ENCODE measurements at regions not wholly inside any gene's neighbourhood (a gene's known extent, or its start where the extent isn't known, plus 50 kb on each side); places are given as distances from the start of the nearest gene placed in this dataset.
"Not testable (repeated sequence)": the region's sequence is repeated elsewhere in the genome, so short reads cannot be mapped to it uniquely, and the experiment has no call there.

DNA sequence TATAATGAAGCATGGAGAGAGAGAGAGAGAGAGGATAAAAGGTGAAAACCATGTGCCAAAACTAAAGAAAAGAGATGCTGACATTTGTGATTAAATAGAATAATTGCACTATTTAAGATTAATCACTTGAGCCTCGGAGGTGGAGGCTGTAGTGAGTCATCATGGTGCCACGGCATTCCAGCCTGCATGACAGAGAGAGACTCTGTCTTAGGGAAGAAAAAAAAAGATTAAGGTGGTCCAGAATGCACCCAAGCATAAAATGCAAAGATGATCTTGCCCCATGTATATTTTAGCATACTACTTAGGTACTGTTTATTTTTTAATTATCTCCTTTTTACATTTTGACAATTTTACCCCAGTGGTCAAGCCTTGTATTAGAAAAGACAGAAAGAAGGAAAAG, 742.5 kb downstream of the SPATA31A1 start:
- DNase-seq, ATAC-seq: not testable (repeated sequence)

DNA sequence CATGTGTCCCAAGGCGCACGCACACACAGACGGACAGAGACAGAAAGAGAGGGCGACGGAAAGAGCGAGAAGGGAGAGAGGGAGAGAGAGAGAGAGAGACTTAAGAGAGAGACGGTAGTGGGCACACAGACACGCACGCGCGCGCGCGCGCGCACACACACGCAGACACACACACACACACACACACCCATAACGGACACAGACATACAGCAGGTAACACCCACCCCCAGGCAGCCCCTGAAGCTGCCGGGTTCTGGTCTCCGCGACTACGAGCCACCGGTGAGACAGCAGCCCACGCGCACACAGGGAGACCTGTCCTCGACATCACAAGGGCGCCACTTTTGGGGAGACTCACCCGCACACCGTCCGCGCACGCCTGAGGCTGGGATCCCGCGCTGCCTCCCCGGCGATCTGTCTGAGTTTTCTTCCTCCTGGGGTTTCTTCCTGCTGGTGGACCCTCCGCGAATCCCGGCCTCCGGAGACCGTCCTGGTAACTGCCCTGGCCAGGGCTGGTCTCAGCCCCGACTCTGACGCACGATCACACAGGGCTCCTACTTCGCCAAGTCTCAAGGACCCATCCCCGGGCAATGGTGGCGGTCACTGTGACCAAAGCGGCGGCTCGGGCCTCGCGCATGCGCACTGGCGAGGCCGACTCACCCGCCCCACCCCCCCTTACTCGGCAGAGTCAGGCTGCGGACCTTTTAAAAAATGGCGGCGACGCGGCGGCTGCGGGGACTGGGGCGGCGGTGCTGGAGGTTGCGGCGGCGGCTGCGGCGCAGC, 750.7 kb downstream of the SPATA31A1 start:
- DNase-seq = peak; percentile 40

GRCh38 chr9:40106783-40107248, 751.3 kb downstream of the SPATA31A1 start:
- DNase-seq = peak; percentile 11
- ATAC-seq = not testable (repeated sequence)

More for the DNA sequence above, 750.7 kb downstream of the SPATA31A1 start:
- ATAC-seq = not testable (repeated sequence)

DNA sequence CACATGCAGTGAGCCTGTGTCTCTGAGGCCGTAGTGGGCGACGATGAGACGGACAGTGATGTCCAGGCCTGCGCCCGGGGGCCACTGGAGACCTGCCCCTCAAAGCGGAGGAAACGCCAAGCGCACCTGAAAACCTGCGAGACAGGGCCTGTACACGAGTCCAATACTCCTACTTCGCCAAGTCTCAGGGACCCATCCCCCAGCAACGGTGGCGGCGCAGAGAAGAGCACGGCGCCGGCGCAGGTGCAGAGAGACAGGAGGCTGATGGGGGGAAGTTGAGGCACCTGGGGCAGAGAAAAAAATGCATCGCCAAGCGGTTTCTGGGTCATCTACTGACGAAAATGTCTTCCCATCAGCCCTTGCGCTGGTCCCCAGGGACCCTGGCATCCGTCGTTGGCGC, 751.8 kb downstream of the SPATA31A1 start:
- not testable (repeated sequence) for DNase-seq, ATAC-seq

DNA sequence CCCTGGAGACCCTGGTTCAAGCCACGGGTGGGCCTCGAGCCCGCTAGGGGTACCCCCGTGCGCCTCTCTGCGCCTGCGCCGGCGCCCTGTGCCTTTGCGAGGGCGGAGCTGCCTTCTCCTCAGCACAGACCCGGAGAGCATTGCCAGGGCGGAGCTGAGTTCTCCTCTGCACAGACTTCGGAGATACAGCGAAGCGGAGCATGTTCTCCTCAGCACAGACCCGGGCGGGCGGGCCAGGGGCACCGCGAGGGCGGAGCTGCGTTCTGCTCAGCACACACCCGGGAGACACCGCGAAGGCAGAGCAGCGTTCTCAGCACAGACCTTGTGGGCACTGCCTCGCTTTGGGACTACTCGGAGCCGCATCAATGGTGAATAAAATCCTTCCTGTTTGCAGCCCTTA, 753.0 kb downstream of the SPATA31A1 start:
- ATAC-seq, DNase-seq: not testable (repeated sequence)

GRCh38 chr9:40110751-40111150, 755.3 kb downstream of the SPATA31A1 start:
- not testable (repeated sequence) for DNase-seq, ATAC-seq

DNA sequence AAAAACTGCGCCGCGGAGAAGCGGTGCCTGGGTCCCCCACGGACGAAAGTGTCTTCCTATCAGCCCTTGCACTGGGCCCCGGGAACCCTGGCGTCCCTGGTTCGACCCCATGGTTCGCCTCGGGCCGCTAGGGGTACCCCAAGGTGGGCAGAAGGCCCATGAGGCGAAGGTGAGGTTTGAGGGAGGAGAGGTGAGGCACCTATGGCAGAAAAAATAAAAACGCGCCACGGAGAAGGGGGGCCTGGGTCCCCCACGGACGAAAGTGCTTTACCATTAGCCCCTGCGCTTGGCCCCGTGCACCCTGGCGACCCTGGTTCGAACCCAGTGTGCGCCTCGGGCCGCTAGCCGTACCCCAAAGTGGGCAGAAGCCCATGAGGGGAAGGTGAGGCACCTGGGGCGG, 756.1 kb downstream of the SPATA31A1 start:
- ATAC-seq, DNase-seq: not testable (repeated sequence)

DNA sequence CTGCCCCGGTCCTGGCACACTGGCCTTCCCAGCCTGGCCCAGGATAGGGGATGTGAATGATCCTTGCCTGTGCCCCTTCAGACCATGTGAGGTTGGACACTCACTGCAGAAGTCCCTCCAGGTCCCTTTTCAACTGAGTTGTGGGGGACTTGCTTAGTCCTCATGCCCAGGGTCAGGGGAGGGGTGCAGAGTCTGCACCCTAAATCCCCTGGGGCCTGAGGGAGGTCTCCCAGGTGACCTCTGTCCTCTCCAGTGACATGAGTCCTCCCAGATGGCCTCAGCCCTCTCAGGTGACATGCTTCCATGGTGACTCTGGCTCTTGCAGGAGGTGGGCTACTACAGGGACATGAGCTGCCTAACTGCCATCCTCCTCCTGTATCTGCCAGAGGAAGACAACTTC, 775.1 kb downstream of the SPATA31A1 start:
- ATAC-seq = not testable (repeated sequence)

DNA sequence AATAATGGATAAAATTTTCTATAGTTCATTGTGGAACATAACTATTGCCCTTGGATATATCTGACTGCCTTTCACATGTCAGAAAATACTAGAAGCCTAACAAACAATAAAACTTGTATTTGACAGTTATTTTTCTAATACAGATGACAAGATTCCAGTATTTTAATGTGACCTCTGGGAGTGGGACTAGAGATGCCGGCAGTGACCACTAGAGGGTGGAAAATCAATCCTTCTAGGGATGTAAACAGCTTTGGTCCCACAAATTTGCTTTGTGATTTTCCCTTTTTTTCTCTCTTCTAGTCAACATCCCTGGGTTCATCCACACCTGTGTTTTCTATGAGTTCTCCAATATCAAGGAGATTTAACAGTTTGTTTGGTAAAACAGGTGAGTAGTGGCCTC, 813.7 kb downstream of the SPATA31A1 start:
- not testable (repeated sequence) for DNase-seq, ATAC-seq

More for the DNA sequence above, 775.1 kb downstream of the SPATA31A1 start:
- DNase-seq = not testable (repeated sequence)

GRCh38 chr9:40173316-40173715, 817.8 kb downstream of the SPATA31A1 start:
- DNase-seq, ATAC-seq: not testable (repeated sequence)

- ATAC-seq, DNase-seq: not testable (repeated sequence)
These were observed 818.6 kb downstream of the SPATA31A1 start for GRCh38 chr9:40174035-40174434.

GRCh38 chr9:40177403-40177802, 821.9 kb downstream of the SPATA31A1 start:
- ATAC-seq, DNase-seq: not testable (repeated sequence)

- not testable (repeated sequence) for DNase-seq, ATAC-seq
These were observed 835.9 kb downstream of the SPATA31A1 start for GRCh38 chr9:40191403-40191802.

- DNase-seq, ATAC-seq: not testable (repeated sequence)
These were observed 836.7 kb downstream of the SPATA31A1 start for GRCh38 chr9:40192162-40192561.

DNA sequence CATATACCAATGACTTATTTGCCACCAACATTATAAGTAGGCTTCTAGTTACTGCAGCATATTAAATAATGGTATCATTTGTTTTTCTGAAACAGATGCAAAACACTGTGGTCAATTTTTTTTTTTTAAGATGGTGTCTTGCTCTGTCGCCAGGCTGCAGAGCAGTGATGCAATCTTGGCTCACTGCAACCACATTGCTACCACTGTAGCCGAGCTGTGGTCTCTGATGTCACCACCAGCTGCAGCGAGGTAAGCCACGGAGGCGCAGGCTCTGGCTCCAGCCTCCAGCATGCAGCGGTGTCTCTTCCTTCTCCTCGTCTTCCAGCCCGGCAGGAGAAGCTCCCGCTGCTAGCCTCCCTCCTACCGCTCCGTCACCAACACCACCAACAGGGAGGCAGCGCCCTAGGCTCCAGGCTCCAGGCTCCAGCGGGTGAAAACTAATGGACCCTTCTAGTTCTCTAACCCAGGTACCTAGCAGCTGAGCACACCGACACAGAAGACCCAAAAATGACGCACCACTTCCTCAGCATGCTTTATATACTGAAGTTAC, 840.8 kb downstream of the SPATA31A1 start:
- ATAC-seq, DNase-seq: not testable (repeated sequence)

- not testable (repeated sequence) for ATAC-seq, DNase-seq
These were observed 841.3 kb downstream of the SPATA31A1 start for GRCh38 chr9:40196803-40197202.

DNA sequence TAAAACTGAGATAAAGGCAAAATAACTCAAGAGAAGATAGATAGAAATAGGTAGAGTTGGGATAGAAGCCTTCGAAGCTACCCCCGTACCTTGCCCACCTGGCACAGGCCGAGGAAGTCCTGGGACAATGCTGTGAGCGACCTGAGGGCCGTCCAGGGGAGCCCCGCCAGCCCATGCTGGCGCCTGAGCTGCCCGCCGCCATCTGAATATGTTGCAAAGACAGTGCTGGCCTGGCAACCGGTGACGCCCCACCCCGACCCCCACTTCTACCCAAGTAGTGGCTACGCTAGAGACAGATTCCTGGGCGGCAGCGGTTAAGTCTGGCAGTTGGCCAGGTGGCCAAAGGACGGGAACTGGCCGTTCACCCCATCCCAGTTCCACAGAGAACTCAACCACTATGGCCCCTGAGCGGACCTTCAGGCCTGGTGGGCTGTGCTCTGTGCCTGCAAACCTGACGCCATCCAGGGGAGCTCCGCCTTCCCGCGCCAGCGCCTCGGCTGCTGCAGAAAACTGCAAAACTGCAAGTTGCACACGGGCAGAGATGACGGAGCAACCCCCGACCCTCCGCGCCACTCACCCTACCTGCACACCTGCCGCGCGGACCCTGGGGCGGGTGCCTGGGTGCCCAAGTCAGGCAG, 866.2 kb downstream of the SPATA31A1 start:
- not testable (repeated sequence) for ATAC-seq, DNase-seq

GRCh38 chr9:40222617-40223200, 867.2 kb downstream of the SPATA31A1 start:
- DNase-seq, ATAC-seq: not testable (repeated sequence)

GRCh38 chr9:40223353-40223752, 867.9 kb downstream of the SPATA31A1 start:
- not testable (repeated sequence) for ATAC-seq, DNase-seq

All from stimulated activated naive CD8-positive, alpha-beta T cell treated with anti-CD3 and anti-CD28 coated beads, Interleukin-15, Interleukin-2, amounts not matched to agents 100 U/mL and 50 U/mL, for 24 hours (primary cell).